OCI-LY1 (cell line): ENCODE measurements at regions not wholly inside any gene's neighbourhood (a gene's known extent, or its start where the extent isn't known, plus 50 kb on each side); places are given as distances from the start of the nearest gene placed in this dataset.

Experiments used
- EZH2 ChIP-seq: fragments of 200-600 bp; sonication (generic), shearing (Covaris generic); IDR thresholded peaks from 2 replicates; pipeline ENCODE4 v1.8.0; 2017; ENCODE audit warnings: borderline replicate concordance, mixed run types, mild to moderate bottlenecking, antibody characterized with exemption, low read length, moderate library complexity, mixed read lengths
- TF ChIP-seq, protein P1 (sequence below): fragments of 200-600 bp; sonication (generic), shearing (Covaris generic); IDR thresholded peaks from 2 replicates; pipeline ENCODE4 v1.5.1; 2017; ENCODE audit warnings: mild to moderate bottlenecking, antibody characterized with exemption, low read length, moderate library complexity, mixed read lengths

GRCh38 chr3:147538034-147538433, 128.9 kb downstream of the ZIC1 start:
- TF ChIP-seq, protein P1, sequence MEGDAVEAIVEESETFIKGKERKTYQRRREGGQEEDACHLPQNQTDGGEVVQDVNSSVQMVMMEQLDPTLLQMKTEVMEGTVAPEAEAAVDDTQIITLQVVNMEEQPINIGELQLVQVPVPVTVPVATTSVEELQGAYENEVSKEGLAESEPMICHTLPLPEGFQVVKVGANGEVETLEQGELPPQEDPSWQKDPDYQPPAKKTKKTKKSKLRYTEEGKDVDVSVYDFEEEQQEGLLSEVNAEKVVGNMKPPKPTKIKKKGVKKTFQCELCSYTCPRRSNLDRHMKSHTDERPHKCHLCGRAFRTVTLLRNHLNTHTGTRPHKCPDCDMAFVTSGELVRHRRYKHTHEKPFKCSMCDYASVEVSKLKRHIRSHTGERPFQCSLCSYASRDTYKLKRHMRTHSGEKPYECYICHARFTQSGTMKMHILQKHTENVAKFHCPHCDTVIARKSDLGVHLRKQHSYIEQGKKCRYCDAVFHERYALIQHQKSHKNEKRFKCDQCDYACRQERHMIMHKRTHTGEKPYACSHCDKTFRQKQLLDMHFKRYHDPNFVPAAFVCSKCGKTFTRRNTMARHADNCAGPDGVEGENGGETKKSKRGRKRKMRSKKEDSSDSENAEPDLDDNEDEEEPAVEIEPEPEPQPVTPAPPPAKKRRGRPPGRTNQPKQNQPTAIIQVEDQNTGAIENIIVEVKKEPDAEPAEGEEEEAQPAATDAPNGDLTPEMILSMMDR: no peak
- no peak for TF ChIP-seq EZH2
